GM21717 (cell line): ENCODE measurements at regions not wholly inside any gene's neighbourhood (a gene's known extent, or its start where the extent isn't known, plus 50 kb on each side); places are given as distances from the start of the nearest gene placed in this dataset.

Source experiments
- ATAC-seq: cut with Tn5 transposase; IDR thresholded peaks from one replicate; pipeline ENCODE4 v1.9.1; 2021; ENCODE audit warnings: mild to moderate bottlenecking, moderate library complexity; ENCODE audit not compliant: unreplicated experiment

DNA sequence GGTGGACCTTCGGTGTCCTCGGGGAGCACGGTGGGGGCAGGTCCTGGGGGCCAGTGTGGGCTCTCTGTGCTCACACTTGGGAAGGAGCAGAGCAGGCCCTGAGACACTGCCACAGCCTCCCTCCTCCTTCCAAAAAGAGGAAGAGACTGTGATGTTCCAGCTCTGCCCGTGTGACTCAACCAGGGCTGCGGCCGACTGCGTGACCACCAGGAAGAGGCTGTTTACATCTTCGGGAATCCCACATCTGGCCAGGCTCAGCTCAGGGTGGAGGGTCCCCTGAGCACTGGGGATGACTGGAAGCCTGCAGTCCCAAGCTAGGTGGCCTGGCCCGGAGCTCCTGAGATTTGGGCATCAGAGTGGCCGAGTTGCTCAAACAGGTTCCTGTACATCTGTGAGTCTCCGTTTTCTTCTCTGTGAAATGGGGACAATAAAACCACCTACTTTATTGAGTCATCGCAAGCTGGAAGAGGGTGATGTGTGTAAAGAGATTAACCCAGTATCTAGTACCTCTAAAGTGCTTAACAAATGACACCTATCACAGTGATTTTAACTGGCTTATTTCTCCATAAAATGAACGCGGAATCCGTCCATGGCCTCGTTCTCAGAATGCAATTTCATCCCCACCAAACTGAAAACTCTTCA lies 242.1 kb downstream of the DLL1 start:
- ATAC-seq: no peak

- no peak for ATAC-seq
These were observed 243.1 kb downstream of the DLL1 start for GRCh38 chr6:170047823-170048222.

GRCh38 chr6:170046791-170047626 lies 243.9 kb downstream of the DLL1 start:
- no peak for ATAC-seq

DNA sequence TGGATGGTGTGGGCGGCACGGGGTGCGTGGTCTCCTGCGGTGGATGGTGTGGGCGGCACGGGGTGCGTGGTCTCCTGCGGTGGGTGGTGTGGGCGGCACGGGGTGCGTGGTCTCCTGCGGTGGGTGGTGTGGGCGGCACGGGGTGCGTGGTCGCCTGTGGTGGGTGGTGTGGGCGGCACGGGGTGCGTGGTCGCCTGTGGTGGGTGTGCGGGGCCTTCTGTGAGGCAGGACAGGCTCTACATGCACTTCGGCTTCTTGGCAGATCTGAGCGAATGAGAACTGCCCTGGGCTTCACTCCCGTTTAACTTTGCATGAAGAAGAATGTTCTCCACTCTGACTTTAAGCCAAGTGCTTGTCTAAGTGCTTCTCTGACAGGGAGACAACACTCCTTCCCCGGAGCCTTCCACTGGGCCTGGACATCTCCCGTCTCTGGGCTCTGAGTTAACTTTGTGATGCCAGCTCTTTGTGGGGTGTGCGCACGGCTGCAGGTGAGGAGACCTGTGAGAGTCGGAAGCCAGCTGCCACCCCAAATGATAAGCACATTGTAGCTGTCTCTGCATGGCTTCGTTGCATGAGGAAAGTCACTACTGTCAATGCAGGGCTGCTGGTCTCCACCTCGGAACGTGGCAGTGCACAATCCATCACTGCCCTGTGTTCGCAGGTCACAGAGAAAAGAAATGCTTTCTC lies 244.8 kb downstream of the DLL1 start:
- no peak for ATAC-seq

GRCh38 chr6:170045563-170045960 lies 245.3 kb downstream of the DLL1 start:
- no peak for ATAC-seq

- no peak for ATAC-seq
These were observed 245.9 kb downstream of the DLL1 start for GRCh38 chr6:170044836-170045562.

DNA sequence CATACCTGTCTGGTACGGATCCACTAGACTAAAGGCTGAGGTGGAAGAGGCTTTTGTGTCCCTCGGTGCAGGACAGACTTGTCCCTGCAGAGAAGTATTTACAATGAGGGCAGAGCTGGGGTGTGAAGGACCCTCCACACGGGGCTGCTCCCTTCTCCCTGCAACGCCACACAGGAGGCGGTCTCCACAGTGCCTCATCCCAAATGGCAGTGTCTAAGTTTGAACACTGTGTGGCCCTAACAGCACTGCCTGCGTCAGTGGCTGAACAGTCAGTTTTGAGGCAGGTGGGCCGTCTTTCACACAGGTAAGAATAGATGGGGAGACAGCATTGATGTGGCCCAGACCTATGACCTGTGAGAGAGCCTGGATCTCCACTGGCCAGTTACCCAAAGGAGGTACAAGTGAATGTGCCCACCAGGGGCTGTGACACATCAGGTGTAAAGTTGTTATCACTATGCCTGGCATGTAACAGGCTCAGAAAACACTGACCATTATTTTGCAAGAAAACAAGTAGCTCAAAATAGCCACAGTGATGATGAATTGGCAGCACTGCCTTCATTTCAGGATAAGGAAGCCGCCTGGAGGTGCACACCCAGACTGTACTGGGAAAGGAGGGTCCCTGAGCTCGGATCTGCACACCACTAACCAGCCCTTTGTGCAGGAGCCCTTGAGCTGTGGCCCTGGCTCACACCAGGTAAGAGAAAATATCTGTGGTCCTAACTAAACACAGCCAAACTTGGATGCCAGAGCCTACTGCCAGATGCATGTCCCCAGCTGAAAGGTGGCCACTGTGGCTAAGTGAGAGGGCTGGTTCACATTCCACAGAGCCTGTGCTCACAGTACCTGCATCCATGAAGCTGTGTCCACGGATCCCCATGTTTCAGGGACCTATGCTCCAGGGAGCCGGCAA lies 246.7 kb downstream of the DLL1 start:
- no peak for ATAC-seq

- no peak for ATAC-seq
These were observed 247.6 kb downstream of the DLL1 start for GRCh38 chr6:170043150-170043819.

DNA sequence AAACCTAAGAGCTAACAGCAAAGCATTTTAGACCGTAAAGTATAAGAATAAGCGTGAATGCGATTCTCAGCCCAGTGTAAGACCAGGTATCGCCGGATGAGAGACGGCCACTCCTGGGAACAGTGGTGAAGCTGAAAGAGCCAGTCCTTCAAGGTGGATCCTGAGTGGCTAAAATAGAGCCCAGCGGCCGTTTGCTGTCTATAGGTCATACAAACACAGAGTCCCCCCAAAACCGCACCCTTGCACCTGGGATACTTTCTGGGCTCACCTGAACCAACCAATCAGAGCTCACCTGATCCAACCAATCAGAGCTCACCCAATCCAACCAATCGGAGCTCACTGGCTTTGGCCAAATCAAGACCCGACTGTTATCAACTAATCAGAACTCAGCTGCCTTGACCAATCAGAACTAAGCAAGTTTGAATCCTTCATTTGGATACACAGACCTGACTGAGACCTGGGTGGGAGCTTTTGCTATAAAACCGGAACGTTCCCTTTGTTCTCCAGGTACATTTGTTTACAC lies 248.2 kb downstream of the DLL1 start:
- no peak for ATAC-seq

DNA sequence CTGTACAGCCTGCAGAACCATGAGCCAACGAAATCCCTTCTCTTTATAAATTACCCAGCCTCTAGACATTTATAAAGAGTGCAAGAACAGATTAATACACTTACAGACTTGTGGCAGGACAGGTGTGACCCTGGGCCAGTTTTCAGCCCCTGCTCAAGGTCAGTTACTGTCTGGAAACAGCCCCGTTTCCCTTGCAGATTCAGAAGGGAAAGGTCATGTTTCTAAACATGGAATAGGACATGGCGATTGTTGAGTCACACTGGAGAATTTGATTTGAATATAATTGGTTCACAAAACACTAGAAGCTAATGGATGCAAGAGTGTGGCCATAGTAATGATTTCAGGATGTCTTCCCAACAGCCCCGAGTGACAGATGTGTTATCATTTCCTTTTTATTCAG lies 248.8 kb downstream of the DLL1 start:
- no peak for ATAC-seq

DNA sequence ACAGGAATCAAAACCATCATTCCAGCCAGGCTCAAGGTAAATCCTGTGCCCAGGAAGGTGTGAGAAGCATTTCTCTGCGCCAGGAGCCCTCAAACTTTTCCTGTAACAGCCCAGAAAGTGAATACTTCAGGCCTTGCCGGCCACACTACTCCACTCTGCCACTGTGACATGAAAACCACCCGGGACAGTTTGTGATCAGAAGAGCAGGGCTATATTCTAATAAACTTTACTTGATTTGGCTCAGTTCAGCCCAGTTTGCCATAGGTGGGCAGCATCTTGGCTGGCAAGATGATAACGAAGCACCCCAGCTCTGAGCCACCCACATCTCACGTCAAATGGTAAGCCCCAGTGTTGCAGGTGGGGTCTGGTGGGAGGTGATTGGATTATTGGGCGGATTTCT lies 249.4 kb downstream of the DLL1 start:
- no peak for ATAC-seq

GRCh38 chr6:170040906-170041305 lies 250.0 kb downstream of the DLL1 start:
- ATAC-seq: no peak

- no peak for ATAC-seq
These were observed 250.8 kb downstream of the DLL1 start for GRCh38 chr6:170040115-170040500.

DNA sequence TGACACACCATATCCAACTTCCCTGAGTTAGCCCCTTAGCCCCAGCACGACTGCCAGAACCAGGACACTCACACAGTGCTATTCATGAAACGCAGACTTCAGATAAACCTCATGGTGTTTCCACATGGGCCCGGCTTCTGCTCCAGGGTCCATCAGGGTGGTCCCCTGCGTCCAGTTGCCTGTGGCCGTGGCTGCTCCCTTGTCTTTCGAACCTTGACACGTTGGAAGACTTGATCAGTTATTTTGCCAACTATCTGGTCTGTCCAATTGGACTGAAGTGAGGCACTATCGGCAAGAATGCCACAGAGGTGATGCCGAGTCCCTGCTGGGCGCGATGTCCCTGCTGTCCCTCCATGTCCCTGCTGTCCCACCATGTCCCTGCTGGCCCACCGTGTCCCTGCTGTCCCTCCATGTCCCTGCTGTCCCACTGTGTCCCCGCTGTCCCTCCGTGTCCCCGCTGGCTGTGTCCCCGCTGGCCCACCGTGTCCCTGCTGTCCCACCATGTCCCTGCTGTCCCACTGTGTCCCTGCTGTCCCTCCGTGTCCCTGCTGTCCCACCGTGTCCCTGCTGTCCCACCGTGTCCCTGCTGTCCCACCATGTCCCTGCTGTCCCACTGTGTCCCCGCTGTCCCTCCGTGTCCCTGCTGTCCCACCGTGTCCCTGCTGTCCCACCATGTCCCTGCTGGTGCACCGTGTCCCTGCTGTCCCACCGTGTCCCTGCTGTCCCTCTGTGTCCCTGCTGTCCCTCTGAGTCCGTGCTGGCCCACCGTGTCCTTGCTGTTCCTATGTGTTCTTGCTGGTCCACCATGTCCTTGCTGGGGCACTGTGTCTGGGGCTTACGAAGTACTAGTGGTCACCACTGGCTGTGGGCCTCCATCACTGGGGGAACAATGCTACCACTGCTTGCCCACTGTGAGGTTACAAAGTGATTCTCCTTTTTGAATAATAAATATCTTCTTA lies 251.4 kb downstream of the DLL1 start:
- ATAC-seq: no peak

DNA sequence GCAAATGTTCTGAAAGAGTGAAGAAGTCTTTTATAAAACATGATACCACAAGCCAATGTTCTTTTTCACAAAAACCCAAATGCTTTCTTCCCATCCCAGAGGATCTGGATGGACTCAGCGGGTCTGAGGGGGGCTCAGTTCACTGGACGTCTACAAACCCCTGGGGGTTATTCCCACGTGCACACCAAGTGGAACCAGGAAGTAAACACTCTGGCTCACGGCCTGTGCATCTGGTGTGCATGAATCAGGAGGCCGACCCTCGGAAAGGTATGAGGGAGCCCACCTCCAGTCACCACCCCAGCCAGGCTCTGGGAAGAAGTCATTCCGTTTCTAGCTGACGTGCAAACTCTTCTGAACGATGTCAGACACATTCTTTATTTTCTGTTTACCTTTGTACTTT lies 252.2 kb downstream of the DLL1 start:
- ATAC-seq: no peak

DNA sequence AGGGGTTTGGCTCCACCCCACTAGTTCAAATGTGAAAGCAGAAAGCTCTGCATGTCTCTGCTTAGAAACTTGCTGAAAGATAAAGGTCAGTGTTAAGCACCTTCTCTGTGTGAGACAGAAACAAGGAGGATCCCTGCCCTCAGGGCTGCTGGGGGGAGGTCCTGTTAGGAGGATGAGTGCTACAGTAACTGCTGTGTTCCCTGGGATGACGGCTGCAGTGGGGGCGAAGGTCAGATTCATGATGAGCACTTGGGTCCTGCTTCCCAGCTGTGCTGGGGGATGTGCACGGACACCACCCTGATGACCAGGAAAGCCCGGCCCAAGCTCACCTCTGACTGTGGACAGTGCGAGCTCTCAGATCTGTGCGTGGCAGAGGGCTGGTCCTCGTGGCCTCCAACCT lies 252.6 kb downstream of the DLL1 start:
- no peak for ATAC-seq

GRCh38 chr6:170037541-170038250 lies 253.2 kb downstream of the DLL1 start:
- ATAC-seq: no peak

DNA sequence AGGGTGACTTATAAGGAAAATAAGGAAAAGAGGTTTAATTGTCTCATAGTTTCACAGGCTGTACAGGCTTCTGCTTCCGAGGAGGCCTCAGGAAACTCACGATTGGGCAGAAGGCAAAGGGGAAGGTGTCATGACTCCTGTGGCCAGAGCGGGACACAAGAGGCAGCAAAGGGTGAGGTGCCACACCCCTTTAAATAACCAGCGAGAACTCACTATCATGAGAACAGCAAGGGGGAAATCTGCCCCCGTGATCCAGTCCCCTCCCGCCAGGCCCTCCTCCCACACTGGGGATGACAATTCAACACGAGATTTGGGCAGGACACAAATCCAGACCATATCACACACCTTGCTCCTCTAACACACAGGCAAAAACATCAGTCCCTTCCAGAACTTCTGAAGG lies 254.0 kb downstream of the DLL1 start:
- ATAC-seq: no peak
